ENCODE measurements at regions not wholly inside any gene's neighbourhood (a gene's known extent, or its start where the extent isn't known, plus 50 kb on each side); places are given as distances from the start of the nearest gene placed in this dataset.

- TF ChIP-seq ZNF596 (tag by site-specific recombination; IDR thresholded peaks at IDR 0.05): no peak
- no peak for TF ChIP-seq ZNF169 (tag by site-specific recombination; IDR thresholded peaks at IDR 0.05)
- no peak for TF ChIP-seq GLI4 (tag by site-specific recombination; IDR thresholded peaks at IDR 0.05)
- no peak for TF ChIP-seq ZNF549 (tag by site-specific recombination; IDR thresholded peaks at IDR 0.05)
These were observed 218.2 kb upstream of the KLF14 start (continued) for GRCh38 chr7:130951976-130952876.

GRCh38 chr7:130953196-130953595, 219.2 kb upstream of the KLF14 start:
- POLR2A ChIA-PET: no interaction called here
- no peak for TF ChIP-seq ZNF645 (tag by site-specific recombination; IDR thresholded peaks at IDR 0.05)
- no peak for TF ChIP-seq ZNF449 (tag by site-specific recombination; IDR thresholded peaks at IDR 0.05)
- TF ChIP-seq MYNN (tag by site-specific recombination; IDR thresholded peaks at IDR 0.05; ENCODE audit: borderline replicate concordance): no peak
- no peaks in the 10 kb centered on the region for H3K9me3 ChIP-seq (ENCODE audit: control insufficient read depth, insufficient read depth, low read depth, low read length)
- H3K4me3 ChIP-seq (ENCODE audit: low read depth, low read length): no peak overlapping the region
- H3K27ac ChIP-seq (ENCODE audit: extremely low read depth, low read depth, low read length): no peak overlapping the region
- CTCF ChIA-PET: interaction anchor here (0.5 to 1.1 kb wide), 4 partner anchors 29 to 739 kb away, joined by 3 read pairs; no protein-coding TSS in a partner anchor
- H3K36me3 ChIP-seq (ENCODE audit: control insufficient read depth in 2 of 2, insufficient read depth in 1 of 2, low read length in 2 of 2): no peaks in the 10 kb centered on the region
- 0 out of 2 replicates have a peak, but pooled peaks cover 2% of the 10 kb centered on the region for H3K4me1 ChIP-seq (ENCODE audit: control insufficient read depth, insufficient read depth, low read length)

GRCh38 chr7:130954918-130955564, 221.0 kb upstream of the KLF14 start:
- H3K27ac ChIP-seq (ENCODE audit: extremely low read depth, low read depth, low read length): no peak overlapping the region
- CTCF ChIA-PET: interaction anchor here (0.6 to 1.4 kb wide), 5 partner anchors 28 to 546 kb away, joined by 3 to 4 read pairs (median 3); no protein-coding TSS in a partner anchor
- POLR2A ChIA-PET: no interaction called here
- no peak overlapping the region for H3K4me3 ChIP-seq (ENCODE audit: low read depth, low read length)
- 0 out of 2 replicates have a peak, but pooled peaks cover 2% of the 10 kb centered on the region for H3K4me1 ChIP-seq (ENCODE audit: control insufficient read depth, insufficient read depth, low read length)
- H3K9me3 ChIP-seq (ENCODE audit: control insufficient read depth, insufficient read depth, low read depth, low read length): no peaks in the 10 kb centered on the region
- H3K36me3 ChIP-seq (ENCODE audit: control insufficient read depth in 2 of 2, insufficient read depth in 1 of 2, low read length in 2 of 2): no peaks in the 10 kb centered on the region
- no peak for TF ChIP-seq ZNF521 (tag by site-specific recombination; IDR thresholded peaks at IDR 0.05)
- no peak for TF ChIP-seq GFI1B (tag by site-specific recombination; IDR thresholded peaks at IDR 0.05)
- no peak for TF ChIP-seq ZNF16 (tag by site-specific recombination; IDR thresholded peaks at IDR 0.05; ENCODE audit: low read depth)
- TF ChIP-seq ZBTB8A (tag by site-specific recombination; IDR thresholded peaks at IDR 0.05): no peak
- no peak for TF ChIP-seq ZNF791 (tag by site-specific recombination; IDR thresholded peaks at IDR 0.05)
- TF ChIP-seq MYNN (tag by site-specific recombination; IDR thresholded peaks at IDR 0.05; ENCODE audit: borderline replicate concordance): no peak
- no peak for TF ChIP-seq KLF7 (tag by site-specific recombination; IDR thresholded peaks at IDR 0.05; ENCODE audit: borderline replicate concordance)
- no peak for TF ChIP-seq ZNF266 (tag by site-specific recombination; IDR thresholded peaks at IDR 0.05; ENCODE audit: low read depth)
- TF ChIP-seq KLF17 (tag by site-specific recombination; IDR thresholded peaks at IDR 0.05): no peak
- no peak for TF ChIP-seq SP3 (tag by site-specific recombination; IDR thresholded peaks at IDR 0.05)
- no peak for TF ChIP-seq ZNF555 (tag by site-specific recombination; conservative IDR thresholded peaks at IDR 0.05)
- no peak for TF ChIP-seq ZSCAN4 (tag by site-specific recombination; IDR thresholded peaks at IDR 0.05)
- TF ChIP-seq IKZF3 (tag by site-specific recombination; IDR thresholded peaks at IDR 0.05): no peak
- TF ChIP-seq FEZF1 (tag by site-specific recombination; IDR thresholded peaks at IDR 0.05): no peak
- TF ChIP-seq ZNF510 (tag by site-specific recombination; IDR thresholded peaks at IDR 0.05; ENCODE audit: insufficient replicate concordance): no peak
- no peak for TF ChIP-seq ZNF623 (tag by site-specific recombination; IDR thresholded peaks at IDR 0.05)
- TF ChIP-seq ZNF513 (tag by site-specific recombination; IDR thresholded peaks at IDR 0.05): no peak
- TF ChIP-seq ZNF223 (tag by site-specific recombination; IDR thresholded peaks at IDR 0.05): no peak
- no peak for TF ChIP-seq BCL11B (tag by site-specific recombination; IDR thresholded peaks at IDR 0.05; ENCODE audit: low read depth)
- no peak for TF ChIP-seq ZEB2 (tag by site-specific recombination; IDR thresholded peaks at IDR 0.05)

All from HEK293 (cell line).